Ishikawa (cell line): ENCODE measurements at regions not wholly inside any gene's neighbourhood (a gene's known extent, or its start where the extent isn't known, plus 50 kb on each side); places are given as distances from the start of the nearest gene placed in this dataset.

Experiments used
- CEBPB ChIP-seq: IDR thresholded peaks from 2 replicates; pipeline ENCODE4 v1.6.1; 2012
- EGR1 ChIP-seq: IDR thresholded peaks from 2 replicates; pipeline ENCODE4 v1.6.1; 2012
- EP300 ChIP-seq: IDR thresholded peaks from 2 replicates; pipeline ENCODE4 v1.6.1; 2012; ENCODE audit warnings: borderline replicate concordance
- MAX ChIP-seq: IDR thresholded peaks from 2 replicates; pipeline ENCODE4 v1.6.1; 2012
- TCF12 ChIP-seq: IDR thresholded peaks from 2 replicates; pipeline ENCODE4 v1.6.1; 2012; ENCODE audit warnings: low read depth
- YY1 ChIP-seq: IDR thresholded peaks from 2 replicates; pipeline ENCODE4 v1.6.1; 2012; ENCODE audit warnings: low read depth
- TF ChIP-seq, protein P1 (sequence below): IDR thresholded peaks from 2 replicates; pipeline ENCODE4 v1.6.1; 2012; ENCODE audit warnings: low read depth, mild to moderate bottlenecking

GRCh38 chr2:41962922-41963622 is 84.7 kb upstream of the PKDCC start:
- TF ChIP-seq EP300 (no peak), MAX (no peak), EGR1 (no peak), CEBPB (no peak), YY1 (no peak), TCF12 (no peak)
- TF ChIP-seq, protein P1, sequence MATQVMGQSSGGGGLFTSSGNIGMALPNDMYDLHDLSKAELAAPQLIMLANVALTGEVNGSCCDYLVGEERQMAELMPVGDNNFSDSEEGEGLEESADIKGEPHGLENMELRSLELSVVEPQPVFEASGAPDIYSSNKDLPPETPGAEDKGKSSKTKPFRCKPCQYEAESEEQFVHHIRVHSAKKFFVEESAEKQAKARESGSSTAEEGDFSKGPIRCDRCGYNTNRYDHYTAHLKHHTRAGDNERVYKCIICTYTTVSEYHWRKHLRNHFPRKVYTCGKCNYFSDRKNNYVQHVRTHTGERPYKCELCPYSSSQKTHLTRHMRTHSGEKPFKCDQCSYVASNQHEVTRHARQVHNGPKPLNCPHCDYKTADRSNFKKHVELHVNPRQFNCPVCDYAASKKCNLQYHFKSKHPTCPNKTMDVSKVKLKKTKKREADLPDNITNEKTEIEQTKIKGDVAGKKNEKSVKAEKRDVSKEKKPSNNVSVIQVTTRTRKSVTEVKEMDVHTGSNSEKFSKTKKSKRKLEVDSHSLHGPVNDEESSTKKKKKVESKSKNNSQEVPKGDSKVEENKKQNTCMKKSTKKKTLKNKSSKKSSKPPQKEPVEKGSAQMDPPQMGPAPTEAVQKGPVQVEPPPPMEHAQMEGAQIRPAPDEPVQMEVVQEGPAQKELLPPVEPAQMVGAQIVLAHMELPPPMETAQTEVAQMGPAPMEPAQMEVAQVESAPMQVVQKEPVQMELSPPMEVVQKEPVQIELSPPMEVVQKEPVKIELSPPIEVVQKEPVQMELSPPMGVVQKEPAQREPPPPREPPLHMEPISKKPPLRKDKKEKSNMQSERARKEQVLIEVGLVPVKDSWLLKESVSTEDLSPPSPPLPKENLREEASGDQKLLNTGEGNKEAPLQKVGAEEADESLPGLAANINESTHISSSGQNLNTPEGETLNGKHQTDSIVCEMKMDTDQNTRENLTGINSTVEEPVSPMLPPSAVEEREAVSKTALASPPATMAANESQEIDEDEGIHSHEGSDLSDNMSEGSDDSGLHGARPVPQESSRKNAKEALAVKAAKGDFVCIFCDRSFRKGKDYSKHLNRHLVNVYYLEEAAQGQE = no peak
